GM12891 (cell line): ENCODE measurements at regions not wholly inside any gene's neighbourhood (a gene's known extent, or its start where the extent isn't known, plus 50 kb on each side); places are given as distances from the start of the nearest gene placed in this dataset.

Source experiments
- POLR2A ChIP-seq: IDR thresholded peaks from 2 replicates; pipeline ENCODE4 v1.6.1; 2011; ENCODE audit warnings: low read depth, low read length, control low read depth
- TAF1 ChIP-seq: IDR thresholded peaks from 2 replicates; pipeline ENCODE4 v1.6.1; 2011; ENCODE audit warnings: low read depth, low read length, control low read depth

DNA sequence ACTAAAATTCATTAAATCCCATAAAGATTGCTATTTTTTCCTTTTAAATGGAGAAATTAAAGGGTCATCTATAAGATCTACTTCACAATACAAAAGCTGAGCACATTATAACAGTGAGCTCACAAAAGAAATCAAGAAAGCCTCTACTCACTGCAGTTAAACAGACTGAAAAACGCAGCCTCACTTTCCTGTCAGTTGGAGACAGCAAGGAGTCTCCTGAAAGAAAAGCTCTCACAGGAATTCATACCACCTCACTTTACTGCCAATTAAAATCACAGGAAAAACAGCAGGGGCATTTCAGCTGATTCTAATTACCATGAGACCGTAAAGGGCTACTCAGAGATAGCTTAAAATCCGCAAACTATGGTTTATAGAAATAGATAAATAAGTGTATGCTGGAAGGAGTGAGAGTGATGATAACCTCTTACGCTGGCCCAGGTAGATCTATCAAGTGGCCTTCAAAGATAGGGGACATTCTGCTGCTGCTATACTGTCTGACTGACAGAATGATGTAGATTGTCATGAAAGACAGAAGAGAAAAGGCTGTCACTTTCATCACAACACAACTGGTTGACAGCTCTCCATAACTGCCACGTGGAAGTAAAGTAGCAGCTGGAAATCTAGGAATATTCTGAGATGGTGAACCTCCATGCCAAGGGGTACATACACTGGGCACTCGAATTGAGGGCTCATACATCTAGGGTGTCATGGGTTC is 1333.7 kb upstream of the DIAPH2 start:
- TF ChIP-seq POLR2A (no peak), TAF1 (no peak)
